ENCODE measurements at regions not wholly inside any gene's neighbourhood (a gene's known extent, or its start where the extent isn't known, plus 50 kb on each side); places are given as distances from the start of the nearest gene placed in this dataset.

DNA sequence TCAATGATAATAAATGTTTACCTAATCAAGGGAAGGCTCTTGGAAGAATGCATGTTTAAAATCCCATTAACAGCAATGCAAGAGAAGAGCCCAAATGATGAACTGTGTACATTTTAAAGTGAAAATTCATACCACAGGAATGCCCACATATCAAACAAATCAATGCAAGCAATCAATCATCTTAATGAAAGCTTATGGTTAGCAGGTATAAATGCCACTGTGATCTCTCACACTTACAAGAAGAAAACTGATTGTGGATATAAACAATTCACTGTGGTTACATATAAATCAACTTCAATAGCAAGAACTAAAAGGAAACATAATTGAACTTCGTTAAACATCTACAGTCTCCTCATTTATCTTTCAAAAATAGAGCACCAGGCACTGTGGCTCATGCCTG is 161.0 kb upstream of the RORB start:
- no peak for TF ChIP-seq POLR2A (IDR thresholded peaks at IDR 0.05)
- TF ChIP-seq, protein P1, sequence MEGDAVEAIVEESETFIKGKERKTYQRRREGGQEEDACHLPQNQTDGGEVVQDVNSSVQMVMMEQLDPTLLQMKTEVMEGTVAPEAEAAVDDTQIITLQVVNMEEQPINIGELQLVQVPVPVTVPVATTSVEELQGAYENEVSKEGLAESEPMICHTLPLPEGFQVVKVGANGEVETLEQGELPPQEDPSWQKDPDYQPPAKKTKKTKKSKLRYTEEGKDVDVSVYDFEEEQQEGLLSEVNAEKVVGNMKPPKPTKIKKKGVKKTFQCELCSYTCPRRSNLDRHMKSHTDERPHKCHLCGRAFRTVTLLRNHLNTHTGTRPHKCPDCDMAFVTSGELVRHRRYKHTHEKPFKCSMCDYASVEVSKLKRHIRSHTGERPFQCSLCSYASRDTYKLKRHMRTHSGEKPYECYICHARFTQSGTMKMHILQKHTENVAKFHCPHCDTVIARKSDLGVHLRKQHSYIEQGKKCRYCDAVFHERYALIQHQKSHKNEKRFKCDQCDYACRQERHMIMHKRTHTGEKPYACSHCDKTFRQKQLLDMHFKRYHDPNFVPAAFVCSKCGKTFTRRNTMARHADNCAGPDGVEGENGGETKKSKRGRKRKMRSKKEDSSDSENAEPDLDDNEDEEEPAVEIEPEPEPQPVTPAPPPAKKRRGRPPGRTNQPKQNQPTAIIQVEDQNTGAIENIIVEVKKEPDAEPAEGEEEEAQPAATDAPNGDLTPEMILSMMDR (IDR thresholded peaks at IDR 0.05) = no peak

Data from body of pancreas (tissue), 4 donors.